ENCODE measurements at regions not wholly inside any gene's neighbourhood (a gene's known extent, or its start where the extent isn't known, plus 50 kb on each side); places are given as distances from the start of the nearest gene placed in this dataset.
"Not testable (repeated sequence)": the region's sequence is repeated elsewhere in the genome, so short reads cannot be mapped to it uniquely, and the experiment has no call there.

GRCh38 chr12:33323823-33324222 lies 115.8 kb downstream of the SYT10 start:
- DNase-seq (ENCODE audit: low read depth) = no peak

GRCh38 chr12:33322519-33322918 lies 117.1 kb downstream of the SYT10 start:
- no peak for DNase-seq (ENCODE audit: low read depth)

GRCh38 chr12:33317746-33318145 lies 121.9 kb downstream of the SYT10 start:
- no peak for DNase-seq (ENCODE audit: low read depth)

GRCh38 chr12:33314223-33314622 lies 125.4 kb downstream of the SYT10 start:
- DNase-seq (ENCODE audit: low read depth) = no peak

GRCh38 chr12:33313476-33313875 lies 126.1 kb downstream of the SYT10 start:
- no peak for DNase-seq (ENCODE audit: low read depth)

GRCh38 chr12:33310471-33310870 lies 129.1 kb downstream of the SYT10 start:
- no peak for DNase-seq (ENCODE audit: low read depth)

- no peak for DNase-seq (ENCODE audit: low read depth)
These were observed 135.4 kb downstream of the SYT10 start for GRCh38 chr12:33304176-33304575.

GRCh38 chr12:33296529-33296928 lies 143.1 kb downstream of the SYT10 start:
- no peak for DNase-seq (ENCODE audit: low read depth)

- no peak for DNase-seq (ENCODE audit: low read depth)
These were observed 148.9 kb downstream of the SYT10 start for GRCh38 chr12:33290703-33291102.

GRCh38 chr12:33283054-33283453 lies 156.6 kb downstream of the SYT10 start:
- DNase-seq (ENCODE audit: low read depth) = no peak

- DNase-seq (ENCODE audit: low read depth) = no peak
These were observed 162.2 kb downstream of the SYT10 start for GRCh38 chr12:33277376-33277775.

- no peak for DNase-seq (ENCODE audit: low read depth)
These were observed 172.0 kb downstream of the SYT10 start for GRCh38 chr12:33267641-33268040.

- DNase-seq (ENCODE audit: low read depth) = no peak
These were observed 173.7 kb downstream of the SYT10 start for GRCh38 chr12:33265900-33266299.

GRCh38 chr12:33265033-33265731 lies 174.4 kb downstream of the SYT10 start:
- no peak for DNase-seq (ENCODE audit: low read depth)

- DNase-seq (ENCODE audit: low read depth) = no peak
These were observed 186.4 kb downstream of the SYT10 start for GRCh38 chr12:33253178-33253577.

GRCh38 chr12:33251548-33251947 lies 188.1 kb downstream of the SYT10 start:
- no peak for DNase-seq (ENCODE audit: low read depth)

- no peak for DNase-seq (ENCODE audit: low read depth)
These were observed 191.3 kb downstream of the SYT10 start for GRCh38 chr12:33248364-33248763.

- DNase-seq (ENCODE audit: low read depth) = no peak
These were observed 192.0 kb downstream of the SYT10 start for GRCh38 chr12:33247625-33248024.

- no peak for DNase-seq (ENCODE audit: low read depth)
These were observed 194.2 kb downstream of the SYT10 start for GRCh38 chr12:33245434-33245833.

GRCh38 chr12:33226671-33227070 lies 212.9 kb downstream of the SYT10 start:
- no peak for DNase-seq (ENCODE audit: low read depth)

- no peak for DNase-seq (ENCODE audit: low read depth)
These were observed 215.7 kb downstream of the SYT10 start for GRCh38 chr12:33223956-33224355.

- no peak for DNase-seq (ENCODE audit: low read depth)
These were observed 217.3 kb downstream of the SYT10 start for GRCh38 chr12:33222357-33222756.

GRCh38 chr12:33205981-33206380 lies 233.6 kb downstream of the SYT10 start:
- DNase-seq (ENCODE audit: low read depth) = no peak

GRCh38 chr12:33194389-33194788 lies 245.2 kb downstream of the SYT10 start:
- not testable (repeated sequence) for DNase-seq (ENCODE audit: low read depth)

All from non-pigmented ciliary epithelial cell (primary cell).